GM23338 (cell line): ENCODE measurements at regions not wholly inside any gene's neighbourhood (a gene's known extent, or its start where the extent isn't known, plus 50 kb on each side); places are given as distances from the start of the nearest gene placed in this dataset.

Experiments
- ATAC-seq: fragments of 200-7000 bp; cut with Tn5 transposase; 3 replicates; pipeline ENCODE4 v1.9.1; 2020
- DNase-seq: peaks from one replicate; pipeline ENCODE4 v3.0.0-alpha.2; 2015; ENCODE audit warnings: low spot score
- H2AFZ ChIP-seq: fragments of 200-600 bp; sonication (generic); 2 replicates; pipeline ENCODE4 v1.8.0; 2016; ENCODE audit warnings: antibody characterized with exemption, mild to moderate bottlenecking, moderate library complexity
- H3F3A ChIP-seq: fragments of 200-600 bp; sonication (generic); replicated peaks from 2 replicates; pipeline ENCODE4 v1.8.0; 2017; ENCODE audit warnings: antibody characterized with exemption, mixed run types, low read depth
- H3K27ac ChIP-seq: fragments of 200-600 bp; sonication (generic); 2 replicates; pipeline ENCODE4 v1.6.1; 2016; ENCODE audit warnings: low read depth
- H3K27me3 ChIP-seq: fragments of 200-600 bp; sonication (generic); 2 replicates; pipeline ENCODE4 v1.8.0; 2016; ENCODE audit warnings: mild to moderate bottlenecking, mixed run types, moderate library complexity; ENCODE audit not compliant: insufficient read depth
- H3K36me3 ChIP-seq: fragments of 200-600 bp; sonication (generic); 2 replicates; pipeline ENCODE4 v1.8.0; 2016; ENCODE audit warnings: mild to moderate bottlenecking; ENCODE audit not compliant: insufficient read depth
- H3K4me1 ChIP-seq: fragments of 200-600 bp; sonication (generic); 2 replicates; pipeline ENCODE4 v1.8.0; 2016; ENCODE audit warnings: mild to moderate bottlenecking, moderate library complexity; ENCODE audit not compliant: insufficient read depth
- H3K4me2 ChIP-seq: fragments of 200-600 bp; sonication (generic); 2 replicates; pipeline ENCODE4 v1.7.1; 2017; ENCODE audit warnings: mixed run types
- H3K4me3 ChIP-seq: fragments of 200-600 bp; sonication (generic); 2 replicates; pipeline ENCODE4 v1.6.1; 2016; ENCODE audit warnings: mixed run types
- H3K79me2 ChIP-seq: fragments of 200-600 bp; sonication (generic); replicated peaks from 2 replicates; pipeline ENCODE4 v1.8.0; 2017; ENCODE audit warnings: mild to moderate bottlenecking; ENCODE audit not compliant: insufficient read depth
- H3K9me2 ChIP-seq: fragments of 200-600 bp; sonication (generic); 2 replicates; pipeline ENCODE4 v1.8.0; 2017; ENCODE audit not compliant: insufficient read depth
- H4K20me1 ChIP-seq: fragments of 200-600 bp; sonication (generic); replicated peaks from 2 replicates; pipeline ENCODE4 v1.8.0; 2017; ENCODE audit warnings: mild to moderate bottlenecking; ENCODE audit not compliant: insufficient read depth
- H3K27ac Mint-ChIP-seq: 2 replicates; pipeline ENCODE4 v1.8.0; 2020; ENCODE audit warnings: inconsistent platforms, mild to moderate bottlenecking, moderate library complexity, mixed read lengths
- H3K27me3 Mint-ChIP-seq: 3 replicates; pipeline ENCODE4 v1.8.0; 2022; ENCODE audit warnings: low read depth, mild to moderate bottlenecking, moderate library complexity, mixed read lengths, inconsistent platforms; ENCODE audit not compliant: insufficient read depth, poor library complexity
- H3K36me3 Mint-ChIP-seq: 3 replicates; pipeline ENCODE4 v1.8.0; 2021; ENCODE audit warnings: low read depth, mild to moderate bottlenecking, inconsistent platforms, moderate library complexity, mixed read lengths
- H3K4me1 Mint-ChIP-seq: 3 replicates; pipeline ENCODE4 v1.8.0; 2020; ENCODE audit warnings: mild to moderate bottlenecking, inconsistent platforms, mixed read lengths
- H3K4me3 Mint-ChIP-seq: 3 replicates; pipeline ENCODE4 v1.8.0; 2021; ENCODE audit warnings: moderate library complexity, mild to moderate bottlenecking, inconsistent platforms, mixed read lengths
- H3K9me3 Mint-ChIP-seq: 3 replicates; pipeline ENCODE4 v1.8.0; 2020; ENCODE audit warnings: moderate library complexity, mild to moderate bottlenecking, inconsistent platforms, mixed read lengths
- CREB1 ChIP-seq: fragments of 250-450 bp; sonication (Bioruptor Pico); IDR thresholded peaks from 2 replicates; pipeline ENCODE4 v1.5.0; 2020; ENCODE audit warnings: low read depth, mild to moderate bottlenecking, moderate library complexity
- CTCF ChIP-seq, 2 experiments: fragments of 200-600 bp in 1 of 2; sonication (generic) in 1 of 2; conservative IDR thresholded peaks; 2 replicates each; pipeline versions ENCODE4 v1.5.1 to v1.6.1; 2016 to 2017; ENCODE audit warnings: antibody characterized with exemption in 2 of 2, low read depth in 2 of 2, mild to moderate bottlenecking in 2 of 2, moderate library complexity in 1 of 2
- ETS1 ChIP-seq: IDR thresholded peaks from 2 replicates; pipeline ENCODE4 v1.6.1; 2016; ENCODE audit warnings: antibody characterized with exemption
- EZH2 ChIP-seq: fragments of 200-600 bp; sonication (generic); IDR thresholded peaks from one replicate; pipeline ENCODE4 v1.8.0; 2017; ENCODE audit warnings: antibody characterized with exemption, mild to moderate bottlenecking, low read depth; ENCODE audit not compliant: unreplicated experiment
- EZH2phosphoT487 ChIP-seq: fragments of 200-600 bp; sonication (generic); IDR thresholded peaks from one replicate; pipeline ENCODE4 v1.8.1; 2018; ENCODE audit warnings: antibody characterized with exemption; ENCODE audit not compliant: unreplicated experiment
- JUNB ChIP-seq: IDR thresholded peaks from one replicate; pipeline ENCODE4 v1.6.1; 2016; ENCODE audit warnings: antibody characterized with exemption; ENCODE audit not compliant: unreplicated experiment
- NANOG ChIP-seq: IDR thresholded peaks from 2 replicates; pipeline ENCODE4 v1.6.1; 2016; ENCODE audit warnings: antibody characterized with exemption, borderline replicate concordance
- POLR2AphosphoS5 ChIP-seq: IDR thresholded peaks from 2 replicates; pipeline ENCODE4 v1.6.1; 2016; ENCODE audit warnings: antibody characterized with exemption, low read depth
- REST ChIP-seq: IDR thresholded peaks from one replicate; pipeline ENCODE4 v1.6.1; 2018; ENCODE audit warnings: antibody characterized with exemption; ENCODE audit not compliant: unreplicated experiment
- ZNF114 ChIP-seq: fragments of 250-450 bp; sonication (Bioruptor Pico); IDR thresholded peaks from 2 replicates; pipeline ENCODE4 v1.5.0; 2020; ENCODE audit warnings: mild to moderate bottlenecking, moderate library complexity
- ZNF331 ChIP-seq: fragments of 250-450 bp; sonication (Bioruptor Pico); IDR thresholded peaks from 2 replicates; pipeline ENCODE4 v1.5.0; 2020; ENCODE audit warnings: low read depth, mild to moderate bottlenecking, moderate library complexity

GRCh38 chr4:144808034-144808433 lies 162.1 kb downstream of the HHIP start:
- H3K36me3 ChIP-seq = 0 out of 2 replicates have a peak, but pooled peaks cover 3% of the 10 kb centered on the region
- peaks cover 9% of the 10 kb centered on the region for H3K4me1 ChIP-seq
- H2AFZ ChIP-seq = no peak overlapping the region
- no peaks in the 10 kb centered on the region for H4K20me1 ChIP-seq
- Mint-ChIP-seq H3K9me3 (peaks cover 32% of the 10 kb centered on the region), H3K27me3 (peaks cover 7% of the 10 kb centered on the region), H3K4me1 (peaks cover 4% of the 10 kb centered on the region; the same call in 1 of the 3 replicates), H3K4me3 (no peak overlapping the region), H3K27ac (no peak overlapping the region), H3K36me3 (peaks cover 25% of the 10 kb centered on the region; the same call in 2 of the 3 replicates)
- H3K27ac ChIP-seq = no peak overlapping the region
- no peaks in the 10 kb centered on the region for H3F3A ChIP-seq
- DNase-seq (no peak), ATAC-seq (no peak)
- no peak overlapping the region for H3K4me2 ChIP-seq
- no peak overlapping the region for H3K4me3 ChIP-seq
- H3K9me2 ChIP-seq = no peaks in the 10 kb centered on the region
- H3K79me2 ChIP-seq = no peaks in the 10 kb centered on the region
- H3K27me3 ChIP-seq = no peaks in the 10 kb centered on the region
- TF ChIP-seq REST = no peak

- no peaks in the 10 kb centered on the region for H3F3A ChIP-seq
- H3K4me2 ChIP-seq = peak overlapping the region; percentile 76
- peaks cover 9% of the 10 kb centered on the region for H3K4me1 ChIP-seq
- Mint-ChIP-seq H3K27me3 (peaks cover 7% of the 10 kb centered on the region), H3K4me3 (peak overlapping the region; percentile 56), H3K27ac (peak overlapping the region; percentile 67; the same call in 1 of the 2 replicates), H3K36me3 (peaks cover 25% of the 10 kb centered on the region; the same call in 2 of the 3 replicates), H3K4me1 (peaks cover 4% of the 10 kb centered on the region; the same call in 1 of the 3 replicates), H3K9me3 (peaks cover 32% of the 10 kb centered on the region)
- H3K27me3 ChIP-seq = no peaks in the 10 kb centered on the region
- ATAC-seq = peak; percentile 74
- no peaks in the 10 kb centered on the region for H3K79me2 ChIP-seq
- peak overlapping the region; percentile 51 for H3K4me3 ChIP-seq
- peak; percentile 46 for DNase-seq
- peak overlapping the region; percentile 81; the same call in 1 of the 2 replicates for H3K27ac ChIP-seq
- no peaks in the 10 kb centered on the region for H4K20me1 ChIP-seq
- H2AFZ ChIP-seq = peak overlapping the region; percentile 96
- H3K36me3 ChIP-seq = peaks cover 7% of the 10 kb centered on the region; the same call in 1 of the 2 replicates
- no peaks in the 10 kb centered on the region for H3K9me2 ChIP-seq
- no peak for TF ChIP-seq EZH2phosphoT487
- no peak for TF ChIP-seq JUNB
- TF ChIP-seq CTCF (conservative IDR thresholded peaks at IDR 0.05; ENCODE audit: low read depth in 2 of 2) = no peak
- no peak for TF ChIP-seq CREB1 (CRISPR knock-in tag)
- TF ChIP-seq NANOG = no peak
- no peak for TF ChIP-seq EZH2
- TF ChIP-seq REST = no peak
- TF ChIP-seq POLR2AphosphoS5 = no peak
- no peak for TF ChIP-seq ETS1
- TF ChIP-seq ZNF331 (CRISPR knock-in tag) = no peak
- no peak for TF ChIP-seq ZNF114 (CRISPR knock-in tag)
Observed at GRCh38 chr4:144809056-144809640, 163.2 kb downstream of the HHIP start.
